ENCODE measurements at regions not wholly inside any gene's neighbourhood (a gene's known extent, or its start where the extent isn't known, plus 50 kb on each side); places are given as distances from the start of the nearest gene placed in this dataset.
A peak's percentile ranks its signal among the peaks of the same experiment; 100 is the strongest.

DNA sequence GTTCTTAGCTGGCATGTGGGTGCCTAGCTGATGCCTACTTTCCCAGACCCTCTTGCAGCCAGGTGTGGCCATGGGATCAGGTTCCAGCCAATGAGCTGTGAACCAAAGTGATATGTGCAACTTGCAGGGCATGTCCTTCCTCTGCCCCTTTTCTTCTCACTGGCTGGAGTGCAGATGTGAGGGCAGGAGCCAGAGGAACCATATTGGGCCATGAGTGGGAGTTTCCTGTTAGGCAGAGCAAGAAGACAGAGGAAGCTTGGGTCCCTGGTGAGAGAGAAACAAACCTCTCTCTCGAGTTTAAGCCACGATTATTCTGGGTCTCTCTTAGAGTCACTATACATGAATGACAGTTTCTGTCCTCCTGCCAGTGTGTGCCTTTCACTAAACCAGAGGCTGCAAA lies 120.4 kb upstream of the STX18 start:
- H2AFZ ChIP-seq (ENCODE audit: low read depth), result no peak overlapping the region
- H3K4me3 ChIP-seq (ENCODE audit: low read depth in 2 of 2, low read length in 1 of 2), result no peak overlapping the region
- H3K27ac ChIP-seq (ENCODE audit: low read depth in 2 of 2, low read length in 1 of 2), result peak overlapping the region in 1 of 2 experiments; percentile 48; a peak in 1 of 4 replicates
- peaks cover 18% of the 10 kb centered on the region for H3F3A ChIP-seq (replicated peaks; ENCODE audit: insufficient read depth)
- H3K4me2 ChIP-seq, result no peak overlapping the region
- WGBS (ENCODE audit: low lambda C conversion rate), result 100% methylated on average over 2 of the region's 2 CpGs
- no peaks in the 10 kb centered on the region for H4K20me1 ChIP-seq (ENCODE audit: insufficient read depth)
- no peaks in the 10 kb centered on the region for H3K36me3 ChIP-seq (replicated peaks in 1 of 2; ENCODE audit: control insufficient read depth in 1 of 2, insufficient read depth in 2 of 2, low read length in 1 of 2)
- H3K9ac ChIP-seq, result no peak overlapping the region
- no peaks in the 10 kb centered on the region for H3K79me2 ChIP-seq (ENCODE audit: insufficient read depth)
- POLR2A ChIA-PET, result no interaction called here
- CTCF ChIA-PET, result interaction anchor here (1.2 kb wide), 1 partner anchor 10 kb away, joined by 3 read pairs; no protein-coding TSS in a partner anchor
- TF ChIP-seq SIN3A (IDR thresholded peaks at IDR 0.05; ENCODE audit: borderline replicate concordance, low read depth, low read length), result no peak
- TF ChIP-seq EZH2phosphoT487 (IDR thresholded peaks at IDR 0.05; ENCODE audit: borderline replicate concordance, low read depth), result no peak
- TF ChIP-seq, protein P1, sequence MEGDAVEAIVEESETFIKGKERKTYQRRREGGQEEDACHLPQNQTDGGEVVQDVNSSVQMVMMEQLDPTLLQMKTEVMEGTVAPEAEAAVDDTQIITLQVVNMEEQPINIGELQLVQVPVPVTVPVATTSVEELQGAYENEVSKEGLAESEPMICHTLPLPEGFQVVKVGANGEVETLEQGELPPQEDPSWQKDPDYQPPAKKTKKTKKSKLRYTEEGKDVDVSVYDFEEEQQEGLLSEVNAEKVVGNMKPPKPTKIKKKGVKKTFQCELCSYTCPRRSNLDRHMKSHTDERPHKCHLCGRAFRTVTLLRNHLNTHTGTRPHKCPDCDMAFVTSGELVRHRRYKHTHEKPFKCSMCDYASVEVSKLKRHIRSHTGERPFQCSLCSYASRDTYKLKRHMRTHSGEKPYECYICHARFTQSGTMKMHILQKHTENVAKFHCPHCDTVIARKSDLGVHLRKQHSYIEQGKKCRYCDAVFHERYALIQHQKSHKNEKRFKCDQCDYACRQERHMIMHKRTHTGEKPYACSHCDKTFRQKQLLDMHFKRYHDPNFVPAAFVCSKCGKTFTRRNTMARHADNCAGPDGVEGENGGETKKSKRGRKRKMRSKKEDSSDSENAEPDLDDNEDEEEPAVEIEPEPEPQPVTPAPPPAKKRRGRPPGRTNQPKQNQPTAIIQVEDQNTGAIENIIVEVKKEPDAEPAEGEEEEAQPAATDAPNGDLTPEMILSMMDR (IDR thresholded peaks at IDR 0.05), result no peak
- no peak for TF ChIP-seq FOXJ3 (CRISPR knock-in tag; IDR thresholded peaks at IDR 0.05)
- no peak for TF ChIP-seq POLR2AphosphoS5 (IDR thresholded peaks at IDR 0.05; ENCODE audit: low read depth, low read length)
- TF ChIP-seq JUND (IDR thresholded peaks at IDR 0.05), result no peak
- TF ChIP-seq MEF2A (IDR thresholded peaks at IDR 0.05; ENCODE audit: borderline replicate concordance, low read depth), result no peak
- no peak for TF ChIP-seq RCOR1 (IDR thresholded peaks at IDR 0.05; ENCODE audit: low read length)
- TF ChIP-seq, protein P2, sequence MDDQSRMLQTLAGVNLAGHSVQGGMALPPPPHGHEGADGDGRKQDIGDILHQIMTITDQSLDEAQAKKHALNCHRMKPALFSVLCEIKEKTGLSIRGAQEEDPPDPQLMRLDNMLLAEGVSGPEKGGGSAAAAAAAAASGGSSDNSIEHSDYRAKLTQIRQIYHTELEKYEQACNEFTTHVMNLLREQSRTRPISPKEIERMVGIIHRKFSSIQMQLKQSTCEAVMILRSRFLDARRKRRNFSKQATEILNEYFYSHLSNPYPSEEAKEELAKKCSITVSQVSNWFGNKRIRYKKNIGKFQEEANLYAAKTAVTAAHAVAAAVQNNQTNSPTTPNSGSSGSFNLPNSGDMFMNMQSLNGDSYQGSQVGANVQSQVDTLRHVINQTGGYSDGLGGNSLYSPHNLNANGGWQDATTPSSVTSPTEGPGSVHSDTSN (IDR thresholded peaks at IDR 0.05), result no peak
- TF ChIP-seq, protein P3, sequence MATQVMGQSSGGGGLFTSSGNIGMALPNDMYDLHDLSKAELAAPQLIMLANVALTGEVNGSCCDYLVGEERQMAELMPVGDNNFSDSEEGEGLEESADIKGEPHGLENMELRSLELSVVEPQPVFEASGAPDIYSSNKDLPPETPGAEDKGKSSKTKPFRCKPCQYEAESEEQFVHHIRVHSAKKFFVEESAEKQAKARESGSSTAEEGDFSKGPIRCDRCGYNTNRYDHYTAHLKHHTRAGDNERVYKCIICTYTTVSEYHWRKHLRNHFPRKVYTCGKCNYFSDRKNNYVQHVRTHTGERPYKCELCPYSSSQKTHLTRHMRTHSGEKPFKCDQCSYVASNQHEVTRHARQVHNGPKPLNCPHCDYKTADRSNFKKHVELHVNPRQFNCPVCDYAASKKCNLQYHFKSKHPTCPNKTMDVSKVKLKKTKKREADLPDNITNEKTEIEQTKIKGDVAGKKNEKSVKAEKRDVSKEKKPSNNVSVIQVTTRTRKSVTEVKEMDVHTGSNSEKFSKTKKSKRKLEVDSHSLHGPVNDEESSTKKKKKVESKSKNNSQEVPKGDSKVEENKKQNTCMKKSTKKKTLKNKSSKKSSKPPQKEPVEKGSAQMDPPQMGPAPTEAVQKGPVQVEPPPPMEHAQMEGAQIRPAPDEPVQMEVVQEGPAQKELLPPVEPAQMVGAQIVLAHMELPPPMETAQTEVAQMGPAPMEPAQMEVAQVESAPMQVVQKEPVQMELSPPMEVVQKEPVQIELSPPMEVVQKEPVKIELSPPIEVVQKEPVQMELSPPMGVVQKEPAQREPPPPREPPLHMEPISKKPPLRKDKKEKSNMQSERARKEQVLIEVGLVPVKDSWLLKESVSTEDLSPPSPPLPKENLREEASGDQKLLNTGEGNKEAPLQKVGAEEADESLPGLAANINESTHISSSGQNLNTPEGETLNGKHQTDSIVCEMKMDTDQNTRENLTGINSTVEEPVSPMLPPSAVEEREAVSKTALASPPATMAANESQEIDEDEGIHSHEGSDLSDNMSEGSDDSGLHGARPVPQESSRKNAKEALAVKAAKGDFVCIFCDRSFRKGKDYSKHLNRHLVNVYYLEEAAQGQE (IDR thresholded peaks at IDR 0.05; ENCODE audit: low read depth, low read length), result no peak
- TF ChIP-seq, protein P4, sequence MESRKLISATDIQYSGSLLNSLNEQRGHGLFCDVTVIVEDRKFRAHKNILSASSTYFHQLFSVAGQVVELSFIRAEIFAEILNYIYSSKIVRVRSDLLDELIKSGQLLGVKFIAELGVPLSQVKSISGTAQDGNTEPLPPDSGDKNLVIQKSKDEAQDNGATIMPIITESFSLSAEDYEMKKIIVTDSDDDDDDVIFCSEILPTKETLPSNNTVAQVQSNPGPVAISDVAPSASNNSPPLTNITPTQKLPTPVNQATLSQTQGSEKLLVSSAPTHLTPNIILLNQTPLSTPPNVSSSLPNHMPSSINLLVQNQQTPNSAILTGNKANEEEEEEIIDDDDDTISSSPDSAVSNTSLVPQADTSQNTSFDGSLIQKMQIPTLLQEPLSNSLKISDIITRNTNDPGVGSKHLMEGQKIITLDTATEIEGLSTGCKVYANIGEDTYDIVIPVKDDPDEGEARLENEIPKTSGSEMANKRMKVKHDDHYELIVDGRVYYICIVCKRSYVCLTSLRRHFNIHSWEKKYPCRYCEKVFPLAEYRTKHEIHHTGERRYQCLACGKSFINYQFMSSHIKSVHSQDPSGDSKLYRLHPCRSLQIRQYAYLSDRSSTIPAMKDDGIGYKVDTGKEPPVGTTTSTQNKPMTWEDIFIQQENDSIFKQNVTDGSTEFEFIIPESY (IDR thresholded peaks at IDR 0.05; ENCODE audit: borderline replicate concordance, low read depth), result no peak
- TF ChIP-seq, protein P5, sequence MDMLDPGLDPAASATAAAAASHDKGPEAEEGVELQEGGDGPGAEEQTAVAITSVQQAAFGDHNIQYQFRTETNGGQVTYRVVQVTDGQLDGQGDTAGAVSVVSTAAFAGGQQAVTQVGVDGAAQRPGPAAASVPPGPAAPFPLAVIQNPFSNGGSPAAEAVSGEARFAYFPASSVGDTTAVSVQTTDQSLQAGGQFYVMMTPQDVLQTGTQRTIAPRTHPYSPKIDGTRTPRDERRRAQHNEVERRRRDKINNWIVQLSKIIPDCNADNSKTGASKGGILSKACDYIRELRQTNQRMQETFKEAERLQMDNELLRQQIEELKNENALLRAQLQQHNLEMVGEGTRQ (IDR thresholded peaks at IDR 0.05; ENCODE audit: borderline replicate concordance, low read depth, low read length), result no peak
- TF ChIP-seq RAD21 (IDR thresholded peaks at IDR 0.05; ENCODE audit: low read length), result no peak
- no peak for TF ChIP-seq MXI1 (IDR thresholded peaks at IDR 0.05; ENCODE audit: low read depth, low read length)
- TF ChIP-seq, protein P6, sequence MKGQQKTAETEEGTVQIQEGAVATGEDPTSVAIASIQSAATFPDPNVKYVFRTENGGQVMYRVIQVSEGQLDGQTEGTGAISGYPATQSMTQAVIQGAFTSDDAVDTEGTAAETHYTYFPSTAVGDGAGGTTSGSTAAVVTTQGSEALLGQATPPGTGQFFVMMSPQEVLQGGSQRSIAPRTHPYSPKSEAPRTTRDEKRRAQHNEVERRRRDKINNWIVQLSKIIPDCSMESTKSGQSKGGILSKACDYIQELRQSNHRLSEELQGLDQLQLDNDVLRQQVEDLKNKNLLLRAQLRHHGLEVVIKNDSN (IDR thresholded peaks at IDR 0.05; ENCODE audit: borderline replicate concordance, low read depth), result no peak
- no peak for TF ChIP-seq SMC3 (IDR thresholded peaks at IDR 0.05; ENCODE audit: low read depth, low read length)
- no peak for DNase-seq
- peaks cover 9 to 39% of the 10 kb centered on the region in 2 experiments; a peak in 3 of 4 replicates for H3K4me1 ChIP-seq (ENCODE audit: control insufficient read depth in 1 of 2, insufficient read depth in 2 of 2, low read depth in 1 of 2, low read length in 1 of 2)
- no peaks in the 10 kb centered on the region for H3K9me2 ChIP-seq
- no peaks in the 10 kb centered on the region for H3K27me3 ChIP-seq (ENCODE audit: insufficient read depth)
- H3K9me3 ChIP-seq, result no peaks in the 10 kb centered on the region

Measured in SK-N-SH (cell line).